Stimulated activated CD4-positive, alpha-beta T cell treated with anti-CD3 and anti-CD28 coated beads, Interleukin-4, amount 100 ng/mL, for 48 hours (primary cell): ENCODE measurements at regions not wholly inside any gene's neighbourhood (a gene's known extent, or its start where the extent isn't known, plus 50 kb on each side); places are given as distances from the start of the nearest gene placed in this dataset.
"Not testable (repeated sequence)": the region's sequence is repeated elsewhere in the genome, so short reads cannot be mapped to it uniquely, and the experiment has no call there.

Experiments used
- DNase-seq, 2 donors: peaks; one replicate each; pipeline ENCODE4 v3.0.0-alpha.2; 2020; ENCODE audit warnings: low read depth in 2 of 2

DNA sequence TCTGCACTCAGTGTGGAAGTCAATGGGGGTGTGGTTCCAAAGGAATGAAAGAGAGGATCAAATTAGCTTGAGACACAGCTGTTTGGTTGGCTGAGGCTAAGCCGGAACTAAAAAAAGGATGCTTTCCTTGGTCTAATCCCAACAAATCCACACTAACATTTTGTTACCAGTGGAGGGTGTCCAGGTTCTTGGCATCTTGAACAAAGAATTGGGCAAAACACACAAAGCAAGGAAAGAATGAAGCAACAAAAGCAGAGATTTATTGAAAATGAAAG, 278.6 kb upstream of the PLET1 start:
- not testable (repeated sequence) for DNase-seq

DNA sequence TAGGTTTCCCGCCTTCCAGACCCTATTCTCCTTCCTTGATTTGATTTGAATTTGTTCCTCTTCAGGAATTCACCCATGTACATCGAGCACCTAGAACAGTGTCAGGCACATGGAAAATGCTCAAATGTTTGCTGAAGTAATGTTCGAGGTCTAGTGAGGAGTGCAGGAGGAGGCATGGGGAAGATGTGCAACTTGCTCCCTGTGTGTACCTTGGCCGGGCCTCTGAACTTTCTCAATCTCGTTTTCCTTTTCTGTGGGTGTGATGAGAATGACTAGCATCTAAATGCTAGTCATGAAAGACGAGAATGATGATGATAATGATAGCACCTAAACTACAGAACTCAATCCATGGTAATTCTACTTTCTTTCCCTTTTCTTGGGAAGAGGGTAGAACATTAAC, 279.1 kb upstream of the PLET1 start:
- no peak for DNase-seq

DNA sequence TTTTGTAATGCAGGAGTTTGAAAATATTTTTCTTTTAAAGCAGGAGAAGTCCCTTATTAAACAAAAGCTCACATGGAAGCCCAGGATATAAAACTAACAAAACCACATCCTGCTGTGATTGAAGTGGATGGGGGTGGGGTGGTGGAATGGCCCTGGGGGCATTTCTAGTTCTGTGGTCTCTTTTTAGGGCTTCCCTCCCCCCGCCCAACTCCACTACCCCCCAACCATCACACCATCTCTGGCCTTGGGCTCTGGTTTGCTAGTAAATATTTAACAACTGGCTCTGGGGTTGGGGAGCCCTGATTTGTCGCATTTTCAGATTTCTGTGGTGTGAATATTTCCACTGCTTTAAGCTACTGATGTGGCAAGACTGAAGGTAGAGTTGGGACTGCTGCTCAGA, 279.6 kb upstream of the PLET1 start:
- no peak for DNase-seq

DNA sequence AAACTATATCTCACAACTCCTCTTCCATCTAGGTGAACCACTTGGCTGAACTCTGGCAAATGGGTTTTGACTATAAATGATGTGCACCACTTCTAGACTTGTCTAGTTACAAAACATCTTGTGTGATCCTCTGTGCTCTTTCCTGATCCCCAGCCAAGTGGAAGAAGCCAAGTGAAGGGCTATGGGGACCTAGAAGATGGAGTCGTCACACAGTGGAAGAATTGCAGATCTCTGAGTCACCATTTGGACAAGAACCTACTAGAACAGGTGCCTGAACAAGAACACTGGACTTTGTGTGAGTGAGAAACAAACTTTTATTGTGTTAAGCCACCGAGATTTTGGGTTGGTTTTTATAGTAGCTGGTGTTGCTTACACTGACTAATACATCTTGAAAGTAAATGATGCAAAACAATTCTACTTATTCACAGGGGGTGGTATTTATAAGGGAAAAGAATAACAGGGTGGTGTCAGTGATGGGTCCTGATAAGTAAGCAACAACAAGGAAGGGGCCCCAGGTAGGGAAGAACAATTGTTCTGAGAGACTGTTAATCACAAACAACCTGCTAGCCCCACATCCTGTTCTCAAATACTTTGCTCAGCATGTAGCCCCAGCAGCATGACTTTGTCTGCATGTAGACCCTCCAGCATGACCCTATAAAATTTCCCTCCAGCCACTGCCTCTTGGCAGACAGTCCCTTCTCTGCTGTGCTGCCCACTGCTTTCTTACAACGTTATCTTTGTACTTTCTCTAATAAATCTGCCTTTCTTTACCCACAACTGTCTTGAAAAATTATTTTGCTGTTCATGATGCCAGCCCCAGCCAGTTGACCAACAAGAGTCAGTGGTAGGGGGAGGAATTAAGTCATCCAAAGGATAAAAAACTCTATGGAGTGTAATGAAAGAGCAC, 280.7 kb upstream of the PLET1 start:
- no peak for DNase-seq

DNA sequence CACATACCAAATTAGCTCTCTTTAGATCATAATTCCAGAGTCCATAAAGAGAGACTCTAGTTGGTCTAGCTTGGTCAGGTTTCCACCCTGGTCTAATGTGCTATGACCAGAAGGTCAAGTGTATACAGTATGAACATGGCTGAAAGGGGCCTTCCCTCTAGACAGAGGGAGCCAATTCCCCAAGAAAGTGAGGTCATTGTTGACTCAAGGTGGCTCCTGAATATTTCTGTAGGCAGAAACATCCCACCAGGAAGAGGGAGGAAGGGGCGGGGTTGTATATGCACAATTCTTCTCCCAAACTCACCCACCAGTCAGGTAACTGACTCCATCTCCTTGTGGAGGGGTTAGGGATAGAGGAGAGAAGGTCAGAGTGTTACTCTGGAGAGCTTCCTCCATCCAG, 281.8 kb upstream of the PLET1 start:
- DNase-seq = no peak

DNA sequence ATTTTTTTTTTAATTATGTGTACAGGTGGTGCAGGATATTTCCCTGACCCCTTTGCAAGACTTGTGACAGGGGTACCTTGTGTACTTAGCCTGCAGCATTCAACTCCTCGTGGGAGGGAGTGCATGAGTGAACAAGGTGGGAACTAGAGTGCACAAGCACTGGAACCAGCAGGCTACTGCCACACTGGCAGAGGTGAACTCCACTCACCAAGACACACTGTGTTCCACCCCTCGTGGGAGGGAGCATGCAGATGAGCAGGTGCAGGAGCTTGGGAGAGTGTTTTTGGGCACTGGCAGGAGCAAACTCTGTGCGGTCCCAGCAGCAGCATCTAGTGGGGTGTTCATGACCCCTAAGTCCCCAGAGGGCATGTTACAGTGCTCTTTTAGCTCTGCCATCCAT, 282.7 kb upstream of the PLET1 start:
- no peak for DNase-seq

DNA sequence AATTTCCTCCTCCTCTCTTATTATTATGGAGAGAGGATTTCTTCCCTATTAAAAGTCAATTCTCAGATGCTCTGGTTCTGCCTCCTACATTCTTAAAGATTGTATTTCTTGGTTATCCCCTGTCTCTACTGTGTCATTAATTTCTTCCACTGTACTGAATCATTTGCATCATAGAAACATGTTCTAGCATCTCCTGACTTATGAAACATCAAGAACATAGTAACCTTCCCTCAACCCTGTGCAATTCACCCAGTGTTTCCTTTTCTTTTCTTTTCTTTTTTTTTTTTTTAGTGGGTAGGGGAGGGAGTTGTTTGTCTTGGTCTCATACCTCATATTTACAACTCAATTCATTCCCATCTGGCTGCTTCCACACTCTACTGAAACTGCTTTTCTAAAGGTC, 288.0 kb upstream of the PLET1 start:
- DNase-seq = no peak

DNA sequence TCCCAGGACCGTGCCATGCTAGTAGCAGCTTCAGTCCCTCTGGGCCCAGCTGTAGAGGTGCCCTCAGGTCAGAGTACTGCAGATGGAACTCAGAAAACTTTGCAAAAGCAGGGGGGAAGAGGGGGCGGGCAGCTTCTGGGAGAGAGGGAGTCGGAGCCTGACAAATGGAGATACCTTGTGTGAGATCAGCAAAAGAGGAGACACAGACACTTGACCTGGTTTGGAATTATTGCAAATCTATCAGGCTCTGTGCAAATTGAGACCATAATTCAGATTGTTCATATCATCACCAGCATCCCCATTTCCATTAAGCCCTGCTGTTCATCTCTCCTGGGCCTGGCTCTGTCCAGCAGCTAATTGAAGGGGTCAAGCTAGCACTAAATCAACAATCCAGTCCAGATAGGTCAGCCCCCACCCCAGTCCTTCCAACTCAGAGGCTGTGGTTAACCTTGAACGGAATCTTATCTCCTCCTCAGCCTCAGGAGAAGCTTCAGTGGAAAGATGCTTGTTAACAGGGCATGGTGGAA, 292.6 kb upstream of the PLET1 start:
- no peak for DNase-seq

DNA sequence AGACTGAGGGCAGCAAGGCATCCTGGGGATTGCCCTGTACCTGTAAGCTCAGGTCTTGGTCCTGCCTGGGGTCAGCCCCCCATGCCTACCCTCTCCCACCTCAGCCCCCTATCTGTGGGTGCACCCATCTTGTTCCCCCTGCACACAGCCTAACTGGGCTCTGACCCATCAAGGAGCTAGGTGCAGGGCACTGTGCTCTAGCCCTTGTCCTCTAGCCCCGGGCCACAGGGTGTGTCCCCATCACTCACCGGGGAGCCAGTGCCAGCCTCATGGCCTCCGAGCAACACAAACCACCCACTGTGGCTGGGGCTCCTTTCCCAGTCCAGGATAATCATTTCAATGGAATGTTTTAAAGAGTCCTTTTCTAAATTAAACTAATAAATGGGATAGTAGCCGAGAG, 293.9 kb upstream of the PLET1 start:
- DNase-seq = no peak

DNA sequence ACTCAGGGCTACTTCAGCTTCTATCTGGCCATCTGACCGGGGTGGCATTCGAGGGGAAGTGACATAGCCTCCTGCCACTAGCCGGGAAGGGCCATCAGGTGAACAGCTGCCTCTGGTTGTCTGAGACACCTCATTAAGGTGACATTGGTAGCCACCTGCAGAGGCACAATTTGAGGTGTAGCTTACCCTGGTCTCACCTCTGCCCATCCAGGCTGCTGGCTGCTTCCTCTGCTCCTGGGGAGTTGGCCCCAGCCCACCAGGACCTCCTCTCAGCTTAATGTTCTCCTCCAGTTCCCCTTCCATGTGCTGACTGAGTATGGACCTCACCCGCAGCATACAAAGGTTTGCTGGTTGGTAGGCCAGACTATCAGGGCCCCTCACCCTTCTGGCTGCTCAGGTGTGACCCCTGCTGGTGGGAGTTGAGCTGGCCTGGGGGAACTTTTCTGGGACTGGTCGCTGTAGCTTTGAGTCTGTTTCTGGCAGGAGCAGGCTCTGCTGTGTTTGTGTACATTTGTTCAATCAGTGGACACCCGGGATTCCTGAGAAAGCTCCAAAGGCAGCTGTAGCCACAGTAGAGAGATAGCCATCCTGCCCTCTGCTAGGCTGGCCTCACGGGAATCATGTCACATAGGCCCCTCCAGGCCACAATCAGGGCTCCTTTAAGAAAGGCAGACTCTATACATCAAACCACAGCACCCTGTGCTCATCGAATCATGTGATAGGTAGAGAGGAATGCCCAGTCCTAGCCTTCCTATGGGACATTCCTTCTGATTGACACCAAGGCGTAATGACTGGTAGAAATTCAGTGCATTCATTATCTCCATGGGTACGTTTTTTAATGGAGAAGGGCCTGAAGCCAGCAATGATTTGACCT, 295.1 kb upstream of the PLET1 start:
- peak; percentile 63 to 78 for DNase-seq

DNA sequence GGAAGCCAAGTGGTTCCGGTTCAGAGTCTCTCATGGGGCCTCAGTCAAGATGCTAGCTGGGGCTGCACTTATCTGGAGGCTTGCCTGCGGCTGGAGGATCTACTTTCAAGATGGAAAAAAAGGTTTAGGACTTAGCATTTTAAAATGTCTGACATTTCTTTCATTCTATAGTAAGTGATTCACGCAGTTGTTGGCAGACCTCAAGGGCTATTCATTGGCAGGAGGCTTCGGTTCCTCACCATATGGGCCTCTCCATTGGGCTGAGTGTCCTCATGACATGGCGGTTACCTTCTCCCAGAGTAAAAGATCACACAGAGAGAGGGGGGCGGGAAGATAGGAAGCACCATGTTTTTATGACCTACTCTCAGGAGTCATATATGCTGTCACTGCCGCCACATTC, 298.0 kb upstream of the PLET1 start:
- DNase-seq = no peak

DNA sequence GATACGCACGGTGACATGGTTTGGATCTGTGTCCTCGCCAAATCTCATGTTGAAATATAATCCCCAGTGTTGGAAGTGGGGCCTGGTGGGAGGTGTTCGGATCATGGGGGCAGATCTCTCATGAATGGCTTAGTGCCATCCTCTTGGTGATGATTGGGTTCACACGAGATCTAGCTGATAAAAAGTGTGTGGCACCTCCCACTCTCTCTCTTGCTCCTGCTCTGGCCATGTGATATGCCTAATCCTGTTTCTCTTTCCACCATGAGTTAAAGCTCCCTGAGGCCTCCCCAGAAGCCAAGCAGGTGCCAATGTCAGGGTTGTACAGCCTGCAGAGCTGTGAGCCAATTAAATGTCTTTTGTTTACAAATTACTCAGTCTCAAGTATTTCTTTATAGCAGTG, 303.1 kb upstream of the PLET1 start:
- no peak for DNase-seq

DNA sequence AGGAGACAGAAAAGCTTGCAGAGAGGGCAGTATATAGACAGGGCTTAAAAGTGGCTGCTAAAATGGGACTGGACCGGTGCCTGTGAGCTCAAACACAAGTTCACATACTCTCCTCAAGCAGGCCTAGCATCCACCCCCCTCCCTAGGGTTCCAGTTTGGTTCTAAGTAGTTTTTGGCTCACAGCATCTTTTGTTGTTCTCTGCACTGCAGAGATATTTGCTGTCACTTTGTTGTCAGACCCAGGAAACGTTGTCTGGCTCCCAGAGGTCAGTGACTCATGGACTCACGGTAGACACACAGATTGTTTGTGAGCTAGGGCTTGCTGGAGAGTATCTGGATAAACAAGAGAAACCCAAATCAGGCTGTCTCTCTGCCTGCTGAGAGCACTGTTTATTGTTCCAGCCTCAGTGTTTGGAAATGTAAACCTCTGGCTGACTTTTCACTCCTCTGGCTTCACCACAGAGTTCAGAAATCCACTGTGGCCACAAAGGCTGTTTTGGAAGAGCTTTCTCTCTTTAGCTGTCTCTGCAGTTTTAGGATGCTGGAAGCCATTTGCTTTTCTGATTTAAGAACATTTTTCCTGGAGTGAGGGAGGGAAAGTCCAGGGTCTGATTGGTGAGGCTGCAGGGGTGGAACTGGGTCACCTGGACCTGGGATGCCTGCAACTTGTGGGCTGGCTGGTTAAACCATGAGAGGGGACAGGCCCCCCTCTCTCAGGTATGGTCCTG, 303.7 kb upstream of the PLET1 start:
- DNase-seq = no peak

DNA sequence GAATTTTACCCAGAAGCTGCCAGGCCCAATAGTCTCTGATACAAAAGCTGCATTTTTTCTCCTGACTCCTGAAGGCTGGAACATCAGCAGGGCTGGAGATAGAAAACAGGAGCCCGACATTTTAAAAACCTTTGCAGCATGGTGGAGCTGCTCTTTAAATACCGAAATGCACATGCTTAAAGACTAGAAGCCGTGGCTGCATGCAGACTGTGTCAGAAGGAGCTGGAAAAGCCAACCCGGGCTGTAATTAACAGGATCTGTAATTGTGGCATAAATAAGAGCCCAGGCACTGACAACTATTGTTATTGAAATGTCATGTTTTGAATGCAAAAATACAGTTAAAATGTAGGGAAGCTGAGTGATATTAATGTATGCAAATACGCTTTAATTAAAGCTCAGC, 304.9 kb upstream of the PLET1 start:
- no peak for DNase-seq

DNA sequence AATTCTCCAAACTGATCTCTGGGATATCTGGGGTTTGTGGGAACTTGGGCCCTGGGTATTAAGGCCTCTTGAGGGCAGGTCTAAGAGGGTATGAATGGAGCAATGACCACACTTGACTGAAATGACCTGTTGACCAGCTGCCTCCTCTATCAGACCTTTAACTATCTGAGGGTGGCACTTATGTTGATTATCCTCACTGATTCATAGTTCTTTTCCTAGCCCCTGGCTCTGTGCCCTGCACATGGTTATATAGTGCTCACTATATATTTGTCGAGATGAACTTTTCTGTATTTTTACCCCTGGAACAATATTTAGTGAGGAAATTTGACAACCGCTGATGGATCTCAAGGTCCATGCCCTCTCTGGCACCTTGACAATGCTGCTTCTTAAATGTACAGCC, 305.5 kb upstream of the PLET1 start:
- DNase-seq = no peak

DNA sequence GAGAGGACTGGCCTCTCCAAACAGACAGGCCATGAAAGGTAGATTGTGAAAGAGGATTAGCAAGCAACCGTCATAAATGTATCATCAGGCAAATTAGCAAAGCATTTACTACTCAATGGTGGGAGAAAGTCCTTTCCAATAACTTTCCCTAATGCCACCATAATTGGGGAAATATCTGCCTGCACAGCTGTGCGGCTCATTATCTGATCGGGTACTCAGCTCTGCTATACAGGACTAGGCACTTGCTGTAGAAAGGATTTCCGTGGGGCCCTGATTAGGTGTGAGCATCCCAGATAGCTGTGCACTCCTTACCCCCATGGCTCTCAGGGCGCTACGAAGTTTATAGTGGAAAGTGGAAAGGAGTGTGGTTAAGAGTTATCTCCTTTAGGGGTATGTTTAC, 309.7 kb upstream of the PLET1 start:
- no peak for DNase-seq

DNA sequence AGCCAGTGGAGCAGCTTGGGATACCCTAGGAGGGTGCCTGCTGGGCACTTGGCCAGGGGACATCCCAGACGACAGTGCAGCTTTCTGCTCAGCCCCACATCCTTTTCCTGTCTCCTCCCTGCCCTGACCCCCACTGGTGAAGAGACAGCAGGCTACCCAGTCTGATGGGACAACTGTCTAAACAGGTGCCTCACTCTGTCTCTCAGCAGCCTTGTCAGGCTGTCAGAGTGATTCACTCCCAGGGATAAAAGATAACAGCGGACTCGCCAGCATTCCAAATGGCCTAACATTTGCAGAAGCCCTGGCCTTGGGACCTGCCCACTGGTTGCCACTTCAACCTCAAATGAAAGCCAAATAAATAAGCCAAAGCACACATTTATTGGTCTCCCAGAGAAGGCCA, 318.6 kb upstream of the PLET1 start:
- DNase-seq = no peak

DNA sequence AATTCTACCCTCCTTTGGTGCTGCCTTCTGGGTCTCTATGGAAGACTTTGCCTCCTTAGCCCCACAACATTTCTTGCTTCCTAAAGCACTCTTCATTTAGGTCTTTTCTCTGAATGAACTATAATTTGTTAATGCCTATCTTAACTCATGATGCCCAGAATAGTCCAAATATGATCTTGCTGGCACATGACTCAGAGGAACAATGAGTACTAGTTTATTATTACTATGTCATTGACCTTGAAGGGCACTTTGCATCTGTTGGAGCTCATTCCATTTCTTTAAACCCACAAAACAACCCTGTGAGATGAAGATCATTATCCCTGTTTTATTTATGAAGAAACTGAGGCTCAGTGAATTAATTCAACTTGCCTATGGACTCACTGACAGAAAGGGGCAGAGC, 320.2 kb upstream of the PLET1 start:
- DNase-seq = no peak

DNA sequence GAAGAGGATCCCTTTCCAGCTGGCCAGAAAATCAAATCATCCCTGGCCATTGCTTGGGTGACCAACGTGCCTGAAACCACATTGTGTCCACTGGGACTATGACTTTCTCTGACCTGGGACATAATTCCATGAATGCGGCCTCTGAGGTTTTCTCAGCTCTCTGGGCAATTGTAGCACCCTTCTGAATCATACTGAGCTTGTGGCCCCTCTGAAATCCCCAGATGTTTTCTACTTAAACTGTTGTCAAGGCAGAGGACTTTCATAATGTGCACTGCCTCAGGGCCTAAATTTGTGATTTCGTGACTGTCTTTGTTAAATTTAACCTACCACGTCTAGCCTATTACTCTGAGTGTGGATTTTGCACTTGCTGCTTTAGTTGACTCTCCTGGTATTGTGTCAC, 321.1 kb upstream of the PLET1 start:
- no peak for DNase-seq

DNA sequence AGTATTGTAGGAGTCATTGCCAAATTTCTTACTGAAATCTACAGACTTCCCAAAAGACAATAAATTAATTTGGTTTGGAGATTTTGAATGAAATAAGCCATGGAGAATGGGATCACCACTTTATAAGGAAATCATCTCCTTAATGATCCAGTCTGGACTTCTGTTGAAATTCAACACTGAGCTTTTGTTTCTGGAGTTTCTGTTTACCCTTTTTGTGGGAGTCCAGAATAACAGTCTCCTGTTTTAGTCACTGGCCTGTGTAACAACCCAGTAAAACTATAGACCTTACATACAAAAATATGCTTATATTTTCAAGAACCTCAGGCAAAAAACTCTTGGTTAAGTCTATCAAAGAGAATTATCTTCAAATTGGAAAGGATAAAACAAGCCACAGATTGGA, 321.7 kb upstream of the PLET1 start:
- no peak for DNase-seq

DNA sequence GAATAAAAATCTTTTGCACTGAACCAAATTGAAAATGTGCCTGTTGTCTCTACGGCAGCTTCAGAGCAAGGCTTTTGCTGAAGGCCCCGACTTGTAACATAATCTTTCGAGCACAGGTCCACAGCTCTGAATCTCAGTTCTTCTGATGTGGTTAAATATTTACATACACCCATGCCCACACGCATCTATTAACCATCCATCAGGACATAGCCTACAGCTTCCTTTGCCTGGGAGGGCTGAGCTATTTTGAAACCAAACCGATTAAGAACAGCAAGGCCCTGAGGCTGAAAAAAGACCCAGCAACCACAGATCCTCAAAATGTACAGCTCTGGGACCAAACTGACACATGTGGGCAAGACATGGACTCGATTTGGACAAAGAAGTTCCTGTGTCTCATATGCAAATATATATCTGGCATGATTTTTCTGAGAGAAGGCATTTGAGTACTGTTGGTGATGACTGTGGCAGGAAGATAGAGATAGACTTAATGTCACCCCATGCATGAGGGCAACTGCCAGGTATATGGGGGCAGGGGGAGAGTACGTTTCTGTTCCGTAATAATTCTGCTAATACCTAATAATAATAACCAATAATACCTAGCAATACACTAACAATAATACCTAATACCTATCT, 322.7 kb upstream of the PLET1 start:
- no peak for DNase-seq

DNA sequence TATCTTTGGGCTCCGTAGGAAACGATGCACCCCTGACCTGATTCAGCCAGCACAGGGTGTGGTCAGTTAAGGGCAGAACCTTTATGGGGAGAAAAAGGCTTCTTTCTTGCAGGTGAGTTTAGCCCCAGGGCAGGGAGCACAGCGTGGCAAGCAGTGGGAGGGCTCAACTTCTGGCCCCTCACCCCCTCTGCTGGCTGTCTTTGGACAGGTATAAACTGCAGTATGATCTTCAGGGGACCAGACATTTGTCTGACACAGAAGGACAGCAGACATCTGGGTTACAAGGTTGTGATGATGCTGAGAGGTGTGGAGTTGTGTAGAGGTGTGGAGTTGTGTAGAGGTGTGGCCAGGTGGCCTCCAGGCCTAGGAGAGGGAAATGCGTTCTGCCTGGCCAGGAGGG, 324.0 kb upstream of the PLET1 start:
- no peak for DNase-seq
